GM18873 (cell line): ENCODE measurements at regions not wholly inside any gene's neighbourhood (a gene's known extent, or its start where the extent isn't known, plus 50 kb on each side); places are given as distances from the start of the nearest gene placed in this dataset.
"Not testable (repeated sequence)": the region's sequence is repeated elsewhere in the genome, so short reads cannot be mapped to it uniquely, and the experiment has no call there.

ENCODE experiments used
- ATAC-seq: cut with Tn5 transposase; IDR thresholded peaks from one replicate; pipeline ENCODE4 v1.9.1; 2021; ENCODE audit warnings: mild to moderate bottlenecking, moderate library complexity, moderate number of reproducible peaks; ENCODE audit not compliant: unreplicated experiment, low FRiP score

- ATAC-seq = no peak
These were observed 196.5 kb upstream of the AGR3 start for GRCh38 chr7:17078298-17078697.

DNA sequence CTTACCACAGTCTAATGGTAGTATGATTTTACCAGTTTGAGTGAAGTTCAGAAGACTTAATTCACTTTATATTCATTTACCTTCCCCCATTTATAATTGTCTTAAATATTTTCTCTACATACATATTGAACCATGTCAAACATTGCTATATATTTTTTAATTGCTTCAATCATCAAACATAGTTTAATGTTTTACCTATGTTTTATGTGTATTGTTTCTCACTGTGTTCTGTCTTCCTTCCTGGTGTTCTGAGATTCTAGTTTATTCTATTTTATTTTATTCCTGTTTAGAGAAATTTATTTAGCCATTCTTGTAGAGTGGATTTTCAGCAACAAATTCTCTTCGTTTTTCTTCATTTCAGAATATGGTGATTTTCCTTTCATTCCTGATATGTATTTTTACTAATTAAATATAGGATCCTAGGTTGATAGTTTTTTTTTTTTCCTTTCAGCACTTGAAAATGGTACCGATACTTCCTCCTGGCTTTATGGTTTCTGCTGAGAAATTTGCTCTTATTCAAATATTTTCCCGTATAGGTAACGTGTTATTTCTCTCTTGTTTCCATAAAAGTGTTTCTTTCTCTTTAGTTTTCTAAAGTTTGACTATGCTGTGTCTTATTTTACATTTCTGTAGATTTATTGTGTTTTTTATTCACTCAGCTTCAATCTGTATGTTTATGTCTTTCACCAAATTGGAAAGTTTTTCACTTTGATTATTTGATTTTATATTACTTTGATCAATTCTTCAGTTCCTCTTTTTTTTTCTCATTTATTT, 201.8 kb upstream of the AGR3 start:
- no peak for ATAC-seq

- no peak for ATAC-seq
These were observed 202.3 kb upstream of the AGR3 start for GRCh38 chr7:17084166-17084475.

- no peak for ATAC-seq
These were observed 203.4 kb upstream of the AGR3 start for GRCh38 chr7:17085186-17085585.

DNA sequence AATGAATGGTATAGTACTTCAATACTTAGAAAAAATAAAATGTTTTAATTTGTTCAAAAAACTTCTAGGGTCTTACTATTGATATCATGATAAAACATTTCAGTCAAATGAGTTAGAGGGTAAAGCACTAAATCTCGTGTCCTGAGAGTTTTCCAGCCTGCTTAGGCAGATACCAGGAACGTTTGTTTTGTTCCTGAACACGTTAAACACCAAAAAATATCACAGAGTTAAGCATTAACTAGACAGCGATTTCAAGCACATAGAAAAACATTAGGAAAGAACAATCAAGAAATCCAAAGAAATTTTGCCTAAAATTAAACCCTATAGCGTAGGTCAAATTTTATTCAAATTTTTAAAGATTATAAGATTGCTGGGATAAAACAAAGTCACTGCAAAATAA, 204.6 kb upstream of the AGR3 start:
- ATAC-seq = no peak

GRCh38 chr7:17090751-17091150, 207.7 kb upstream of the AHR start:
- no peak for ATAC-seq

- no peak for ATAC-seq
These were observed 205.0 kb upstream of the AHR start for GRCh38 chr7:17093461-17093860.

GRCh38 chr7:17094963-17095574, 203.4 kb upstream of the AHR start:
- ATAC-seq = no peak

DNA sequence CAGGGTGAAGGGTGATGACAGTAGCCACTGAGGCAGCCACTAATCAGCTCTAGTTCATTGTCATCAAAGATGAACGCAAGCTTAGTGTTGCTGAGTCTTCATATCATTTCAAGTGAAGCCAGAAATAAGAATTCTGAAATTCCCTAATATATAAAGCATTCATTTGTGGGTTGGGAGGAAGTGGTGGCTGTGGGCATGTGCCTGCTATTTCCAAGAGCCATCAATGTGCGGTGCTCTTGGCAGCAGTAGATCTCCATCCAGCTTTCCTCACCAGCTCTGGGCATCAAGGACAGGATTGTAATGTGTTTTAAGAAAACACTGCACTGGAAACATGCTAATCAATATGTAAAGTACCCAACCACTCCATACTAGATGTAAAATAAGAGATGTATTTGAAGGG, 202.5 kb upstream of the AHR start:
- no peak for ATAC-seq

DNA sequence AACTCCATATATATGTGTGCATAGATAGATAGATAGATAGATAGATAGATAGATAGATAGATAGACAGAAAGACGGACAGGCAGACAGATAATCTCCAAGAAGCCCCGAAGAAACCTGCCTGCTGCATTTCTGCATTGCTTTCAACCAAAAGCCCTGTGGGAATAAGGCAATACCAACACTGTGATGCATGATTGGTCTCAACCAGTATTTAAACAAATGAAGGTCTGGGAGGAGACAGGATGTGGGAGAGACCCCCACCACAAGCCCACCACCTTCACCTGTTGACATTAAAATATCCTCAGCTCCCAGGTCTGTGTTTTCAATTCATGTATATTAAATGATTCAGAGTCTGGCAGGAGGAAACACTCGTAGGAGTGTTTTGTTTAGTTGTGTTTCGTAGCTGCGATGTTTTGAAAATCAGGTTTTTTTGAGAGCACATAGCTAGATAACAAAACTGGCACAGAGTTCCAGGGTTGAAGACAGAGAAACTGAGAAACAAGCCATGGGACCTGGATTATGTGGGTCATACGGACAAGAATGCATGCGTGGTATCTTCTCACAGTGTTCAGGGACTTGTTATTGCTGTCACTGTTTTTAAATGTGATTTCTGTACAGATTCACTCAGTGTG, 200.7 kb upstream of the AHR start:
- no peak for ATAC-seq

DNA sequence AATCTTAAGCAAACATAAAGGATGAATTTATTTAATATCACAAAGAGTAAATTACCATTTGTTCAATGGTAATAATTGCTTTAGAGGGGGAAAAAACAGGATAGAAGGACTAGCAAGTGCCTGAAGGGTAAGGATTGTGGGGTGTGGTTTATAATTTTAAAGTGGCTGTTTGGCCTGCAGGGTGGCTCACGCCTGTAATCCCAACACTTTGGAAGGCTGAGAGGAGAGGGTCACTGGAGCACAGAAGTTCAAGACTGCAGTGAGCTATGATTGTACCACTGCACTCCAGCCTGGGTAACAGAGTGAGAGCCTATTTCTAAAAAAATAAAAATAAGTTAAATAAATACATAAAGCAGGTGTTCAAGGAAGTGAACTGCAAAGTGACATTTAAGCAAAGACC, 199.9 kb upstream of the AHR start:
- no peak for ATAC-seq

- ATAC-seq = no peak
These were observed 199.1 kb upstream of the AHR start for GRCh38 chr7:17099083-17099973.

DNA sequence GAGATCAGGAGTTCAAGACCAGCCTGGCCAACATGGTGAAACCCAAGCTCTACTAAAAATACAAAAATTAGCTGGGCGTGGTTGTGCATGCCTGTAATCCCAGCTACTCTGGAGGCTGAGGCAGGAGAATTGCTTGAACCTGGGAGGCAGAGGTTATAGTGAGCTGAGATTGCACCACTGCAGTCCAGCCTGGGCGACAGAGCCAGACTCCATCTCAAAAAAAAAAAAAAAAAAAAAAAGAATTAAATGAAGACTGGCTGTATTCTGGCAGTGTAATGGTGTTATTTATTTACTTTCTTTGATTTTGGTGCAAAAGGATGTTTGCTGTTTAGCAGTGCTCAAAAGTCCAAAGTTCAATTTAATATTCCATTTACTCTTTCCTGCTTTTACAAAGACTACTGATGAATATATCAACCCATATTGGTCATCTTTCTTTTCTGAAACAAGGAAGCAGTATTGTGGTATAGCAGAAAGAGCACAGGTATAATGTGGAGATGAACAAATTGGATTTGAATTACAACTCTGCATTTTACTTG, 198.4 kb upstream of the AHR start:
- not testable (repeated sequence) for ATAC-seq

GRCh38 chr7:17101207-17101696, 197.2 kb upstream of the AHR start:
- ATAC-seq = no peak

GRCh38 chr7:17103170-17103569, 195.3 kb upstream of the AHR start:
- no peak for ATAC-seq

DNA sequence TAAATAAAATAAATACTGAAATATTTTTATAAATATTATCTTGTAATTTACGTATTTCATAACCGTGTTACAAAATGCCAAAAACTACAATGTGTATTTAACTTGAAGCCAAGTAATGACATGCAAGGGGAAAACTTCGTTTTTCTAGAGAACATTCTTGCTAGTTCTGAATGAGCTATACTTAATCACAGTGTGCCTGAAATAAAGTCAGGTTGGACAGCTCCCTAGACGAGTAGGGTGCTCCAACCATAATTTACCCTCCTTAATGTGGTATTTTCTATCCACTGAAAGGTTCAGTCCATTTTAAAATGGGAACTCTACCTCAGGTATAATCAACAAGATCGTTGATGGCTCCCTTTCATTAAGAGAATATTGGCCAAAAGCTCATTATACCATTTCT, 194.5 kb upstream of the AHR start:
- no peak for ATAC-seq

DNA sequence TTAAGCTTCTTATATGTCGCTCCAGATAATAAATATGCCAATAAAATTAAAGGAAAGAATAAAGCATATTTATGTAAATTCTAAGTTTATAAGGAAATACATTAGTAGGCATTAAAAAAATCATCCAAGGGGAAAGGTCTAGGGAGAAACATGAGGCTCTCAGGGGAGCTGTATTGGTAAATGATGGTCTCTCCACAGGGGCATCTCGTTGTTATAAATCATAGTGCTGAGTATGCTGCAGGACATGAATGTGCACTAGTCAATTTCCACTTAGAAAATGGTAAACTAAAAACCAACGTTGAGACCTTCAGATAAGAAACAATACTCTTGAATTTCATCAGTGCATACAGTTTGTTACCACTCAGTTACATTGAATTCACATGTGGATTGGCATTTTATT, 194.0 kb upstream of the AHR start:
- ATAC-seq = no peak

DNA sequence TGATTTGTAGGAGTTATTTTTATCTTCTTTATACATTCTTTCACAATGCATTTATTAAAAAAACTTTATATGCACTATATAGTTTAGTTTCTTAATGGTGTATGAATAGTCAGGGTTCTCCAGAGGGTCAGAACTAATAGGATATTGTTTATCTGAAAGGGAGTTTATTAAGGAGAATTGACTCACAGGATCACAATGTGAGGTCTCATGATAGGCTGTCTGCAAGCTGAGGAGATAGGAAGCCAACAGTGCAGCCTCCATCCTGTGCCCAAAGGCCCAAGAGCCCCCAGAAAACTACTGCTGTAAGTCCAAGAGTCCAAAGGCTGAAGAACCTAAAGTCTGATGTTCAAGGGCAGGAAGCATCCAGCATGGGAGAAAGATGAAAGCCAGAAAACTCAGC, 192.8 kb upstream of the AHR start:
- ATAC-seq = no peak

- ATAC-seq = no peak
These were observed 190.3 kb upstream of the AHR start for GRCh38 chr7:17108049-17108584.

- ATAC-seq = no peak
These were observed 189.4 kb upstream of the AHR start for GRCh38 chr7:17109020-17109419.
